HEK293 (cell line): ENCODE measurements at regions not wholly inside any gene's neighbourhood (a gene's known extent, or its start where the extent isn't known, plus 50 kb on each side); places are given as distances from the start of the nearest gene placed in this dataset.

ENCODE experiments used
- CTCF ChIA-PET: fragments of 350-600 bp; formaldehyde crosslinking; extraction: SDS; loops from one replicate; lab custom pipeline; 2021; ENCODE audit warnings: antibody characterized with exemption; lab: Yijun Ruan, JAX
- POLR2A ChIA-PET: fragments of 300-600 bp; formaldehyde crosslinking; extraction: SDS; loops from one replicate; lab custom pipeline; 2020; ENCODE audit warnings: antibody characterized with exemption, inconsistent platforms; lab: Yijun Ruan, JAX
- H3K27ac ChIP-seq: fragments of 200-500 bp; sonication (Bioruptor generic); 2 replicates; pipeline ENCODE4 v1.5.1; 2014; ENCODE audit warnings: low read depth, low read length, control low read depth, inconsistent platforms; ENCODE audit errors: extremely low read depth
- H3K36me3 ChIP-seq, 2 experiments: fragments of 200-500 bp in 1 of 2; sonication (Bioruptor generic) in 1 of 2; 1 replicate in 1 of 2; 2 replicates in 1 of 2; pipeline ENCODE4 v1.5.1; 2014 to 2017; ENCODE audit warnings: inconsistent platforms in 2 of 2, low read length in 2 of 2; ENCODE audit not compliant: control insufficient read depth in 2 of 2, insufficient read depth in 1 of 2
- H3K4me1 ChIP-seq: fragments of 200-500 bp; sonication (Bioruptor generic); 2 replicates; pipeline ENCODE4 v1.5.1; 2014; ENCODE audit warnings: mild to moderate bottlenecking, low read length, inconsistent platforms; ENCODE audit not compliant: control insufficient read depth, insufficient read depth
- H3K4me3 ChIP-seq: 2 replicates; pipeline ENCODE4 v1.5.1; 2011; ENCODE audit warnings: low read depth, mild to moderate bottlenecking, control low read depth, low read length, moderate library complexity
- H3K9me3 ChIP-seq: fragments of 200-500 bp; sonication (Bioruptor generic); 2 replicates; pipeline ENCODE4 v1.5.1; 2014; ENCODE audit warnings: low read depth, low read length, inconsistent platforms; ENCODE audit not compliant: control insufficient read depth, insufficient read depth
- FEZF1 ChIP-seq: fragments of 450-650 bp; formaldehyde crosslinking; IDR thresholded peaks from 2 replicates; pipeline ENCODE4 v1.5.1; 2016; ENCODE audit warnings: missing biosample characterization, missing genetic modification characterization
- HOXD13 ChIP-seq: sonication (generic); formaldehyde crosslinking; IDR thresholded peaks from 2 replicates; pipeline ENCODE4 v1.8.0; 2022; ENCODE audit warnings: missing genetic modification reagents, borderline replicate concordance
- PRDM1 ChIP-seq: fragments of 450-650 bp; formaldehyde crosslinking; IDR thresholded peaks from 2 replicates; pipeline ENCODE4; 2016; ENCODE audit warnings: missing biosample characterization, missing genetic modification characterization
- ZBTB20 ChIP-seq: fragments of 450-650 bp; formaldehyde crosslinking; IDR thresholded peaks from 2 replicates; pipeline ENCODE4 v1.5.1; 2016; ENCODE audit warnings: missing biosample characterization, missing genetic modification characterization
- ZNF138 ChIP-seq: fragments of 450-650 bp; formaldehyde crosslinking; IDR thresholded peaks from 2 replicates; pipeline ENCODE4 v1.5.1; 2016; ENCODE audit warnings: missing biosample characterization, missing genetic modification characterization, borderline replicate concordance
- ZNF155 ChIP-seq: fragments of 450-650 bp; formaldehyde crosslinking; IDR thresholded peaks from 2 replicates; pipeline ENCODE4 v1.5.1; 2016; ENCODE audit warnings: missing biosample characterization, missing genetic modification characterization
- ZNF175 ChIP-seq: fragments of 450-650 bp; formaldehyde crosslinking; IDR thresholded peaks from 2 replicates; pipeline ENCODE4 v1.5.1; 2016; ENCODE audit warnings: missing biosample characterization, missing genetic modification characterization
- ZNF274 ChIP-seq, 2 experiments: fragments of 200-500 bp in 1 of 2; fragments of 450-650 bp in 1 of 2; sonication (Bioruptor generic) in 1 of 2; formaldehyde crosslinking in 1 of 2; IDR thresholded peaks; 2 replicates each; pipeline versions ENCODE4 v1.5.1 to v1.6.1; 2014 to 2016; ENCODE audit warnings: borderline replicate concordance in 1 of 2, inconsistent platforms in 1 of 2, low read length in 1 of 2, missing biosample characterization in 1 of 2, missing genetic modification characterization in 1 of 2
- ZNF335 ChIP-seq: fragments of 450-650 bp; formaldehyde crosslinking; conservative IDR thresholded peaks from 2 replicates; pipeline ENCODE4 v1.5.1; 2016; ENCODE audit warnings: missing biosample characterization, missing genetic modification characterization
- ZNF560 ChIP-seq: fragments of 450-650 bp; formaldehyde crosslinking; IDR thresholded peaks from 2 replicates; pipeline ENCODE4 v1.5.1; 2017; ENCODE audit warnings: missing biosample characterization, missing genetic modification characterization, borderline replicate concordance
- ZNF623 ChIP-seq: fragments of 450-650 bp; formaldehyde crosslinking; IDR thresholded peaks from 2 replicates; pipeline ENCODE4 v1.5.1; 2016; ENCODE audit warnings: missing biosample characterization, missing genetic modification characterization
- ZNF677 ChIP-seq: fragments of 450-650 bp; IDR thresholded peaks from 2 replicates; pipeline ENCODE4 v1.5.0; 2018; ENCODE audit warnings: missing biosample characterization, mild to moderate bottlenecking, missing genetic modification characterization, moderate library complexity
- TF ChIP-seq, protein P1 (sequence below): fragments of 450-650 bp; formaldehyde crosslinking; IDR thresholded peaks from 2 replicates; pipeline ENCODE4 v1.5.0; 2017; ENCODE audit warnings: missing biosample characterization, missing genetic modification characterization, borderline replicate concordance
- TF ChIP-seq, protein P2 (sequence below): fragments of 450-650 bp; formaldehyde crosslinking; IDR thresholded peaks from 2 replicates; pipeline ENCODE4 v1.5.1; 2016; ENCODE audit warnings: missing biosample characterization, missing genetic modification characterization
- TF ChIP-seq, protein P3 (sequence below): fragments of 450-650 bp; formaldehyde crosslinking; optimal IDR thresholded peaks from 2 replicates; pipeline ENCODE3; 2016; ENCODE audit warnings: missing biosample characterization, mild to moderate bottlenecking, missing genetic modification characterization
- TF ChIP-seq, protein P4 (sequence below): fragments of 450-650 bp; formaldehyde crosslinking; IDR thresholded peaks from 2 replicates; pipeline ENCODE4 v1.5.1; 2016; ENCODE audit warnings: missing biosample characterization, missing genetic modification characterization
- TF ChIP-seq, protein P5 (sequence below): fragments of 450-650 bp; formaldehyde crosslinking; IDR thresholded peaks from 2 replicates; pipeline ENCODE4 v1.5.1; 2016; ENCODE audit warnings: missing biosample characterization, missing genetic modification characterization
- TF ChIP-seq, protein P6 (sequence below): fragments of 450-650 bp; formaldehyde crosslinking; IDR thresholded peaks from 2 replicates; pipeline ENCODE4 v1.5.1; 2016; ENCODE audit warnings: missing biosample characterization, missing genetic modification characterization

DNA sequence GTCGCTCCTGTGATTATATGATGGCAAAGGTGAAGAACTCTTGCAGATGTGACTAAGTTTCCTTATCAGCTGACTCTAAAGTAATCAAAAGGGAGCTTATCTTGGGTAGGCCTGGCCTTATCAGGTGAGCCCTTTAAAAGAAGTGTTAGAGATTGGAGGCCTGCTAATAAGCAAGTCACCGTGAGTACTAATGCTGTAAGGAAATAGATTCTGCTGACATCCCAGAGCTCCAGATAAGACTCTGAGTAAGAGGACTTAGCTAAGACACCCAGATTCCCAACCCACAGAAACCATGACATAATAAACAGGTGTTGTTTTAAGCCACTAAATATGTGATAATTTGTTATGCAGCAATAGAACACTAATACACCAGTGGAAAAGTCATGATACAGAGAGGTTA is 99.9 kb upstream of the FAM20A start:
- Histone ChIP-seq H3K4me3 (no peak overlapping the region), H3K4me1 (no peaks in the 10 kb centered on the region; the same call in 1 of the 2 replicates), H3K27ac (no peak overlapping the region), H3K36me3 (no peaks in the 10 kb centered on the region), H3K9me3 (no peaks in the 10 kb centered on the region)
- no peak for TF ChIP-seq ZNF623
- no peak for TF ChIP-seq ZNF560 (tag by site-specific recombination)
- TF ChIP-seq, protein P1, sequence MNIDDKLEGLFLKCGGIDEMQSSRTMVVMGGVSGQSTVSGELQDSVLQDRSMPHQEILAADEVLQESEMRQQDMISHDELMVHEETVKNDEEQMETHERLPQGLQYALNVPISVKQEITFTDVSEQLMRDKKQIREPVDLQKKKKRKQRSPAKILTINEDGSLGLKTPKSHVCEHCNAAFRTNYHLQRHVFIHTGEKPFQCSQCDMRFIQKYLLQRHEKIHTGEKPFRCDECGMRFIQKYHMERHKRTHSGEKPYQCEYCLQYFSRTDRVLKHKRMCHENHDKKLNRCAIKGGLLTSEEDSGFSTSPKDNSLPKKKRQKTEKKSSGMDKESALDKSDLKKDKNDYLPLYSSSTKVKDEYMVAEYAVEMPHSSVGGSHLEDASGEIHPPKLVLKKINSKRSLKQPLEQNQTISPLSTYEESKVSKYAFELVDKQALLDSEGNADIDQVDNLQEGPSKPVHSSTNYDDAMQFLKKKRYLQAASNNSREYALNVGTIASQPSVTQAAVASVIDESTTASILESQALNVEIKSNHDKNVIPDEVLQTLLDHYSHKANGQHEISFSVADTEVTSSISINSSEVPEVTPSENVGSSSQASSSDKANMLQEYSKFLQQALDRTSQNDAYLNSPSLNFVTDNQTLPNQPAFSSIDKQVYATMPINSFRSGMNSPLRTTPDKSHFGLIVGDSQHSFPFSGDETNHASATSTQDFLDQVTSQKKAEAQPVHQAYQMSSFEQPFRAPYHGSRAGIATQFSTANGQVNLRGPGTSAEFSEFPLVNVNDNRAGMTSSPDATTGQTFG = no peak
- TF ChIP-seq, protein P2, sequence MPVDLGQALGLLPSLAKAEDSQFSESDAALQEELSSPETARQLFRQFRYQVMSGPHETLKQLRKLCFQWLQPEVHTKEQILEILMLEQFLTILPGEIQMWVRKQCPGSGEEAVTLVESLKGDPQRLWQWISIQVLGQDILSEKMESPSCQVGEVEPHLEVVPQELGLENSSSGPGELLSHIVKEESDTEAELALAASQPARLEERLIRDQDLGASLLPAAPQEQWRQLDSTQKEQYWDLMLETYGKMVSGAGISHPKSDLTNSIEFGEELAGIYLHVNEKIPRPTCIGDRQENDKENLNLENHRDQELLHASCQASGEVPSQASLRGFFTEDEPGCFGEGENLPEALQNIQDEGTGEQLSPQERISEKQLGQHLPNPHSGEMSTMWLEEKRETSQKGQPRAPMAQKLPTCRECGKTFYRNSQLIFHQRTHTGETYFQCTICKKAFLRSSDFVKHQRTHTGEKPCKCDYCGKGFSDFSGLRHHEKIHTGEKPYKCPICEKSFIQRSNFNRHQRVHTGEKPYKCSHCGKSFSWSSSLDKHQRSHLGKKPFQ (tag by site-specific recombination) = no peak
- TF ChIP-seq ZNF335 = no peak
- no peak for TF ChIP-seq ZNF175
- TF ChIP-seq, protein P3, sequence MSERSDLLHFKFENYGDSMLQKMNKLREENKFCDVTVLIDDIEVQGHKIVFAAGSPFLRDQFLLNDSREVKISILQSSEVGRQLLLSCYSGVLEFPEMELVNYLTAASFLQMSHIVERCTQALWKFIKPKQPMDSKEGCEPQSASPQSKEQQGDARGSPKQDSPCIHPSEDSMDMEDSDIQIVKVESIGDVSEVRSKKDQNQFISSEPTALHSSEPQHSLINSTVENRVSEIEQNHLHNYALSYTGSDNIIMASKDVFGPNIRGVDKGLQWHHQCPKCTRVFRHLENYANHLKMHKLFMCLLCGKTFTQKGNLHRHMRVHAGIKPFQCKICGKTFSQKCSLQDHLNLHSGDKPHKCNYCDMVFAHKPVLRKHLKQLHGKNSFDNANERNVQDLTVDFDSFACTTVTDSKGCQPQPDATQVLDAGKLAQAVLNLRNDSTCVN = no peak
- TF ChIP-seq ZNF138 (tag by site-specific recombination) = no peak
- TF ChIP-seq HOXD13 = no peak
- TF ChIP-seq ZNF274 (IDR thresholded peaks at IDR 0.05; ENCODE audit: low read length) = no peak
- TF ChIP-seq ZNF274 (tag by site-specific recombination; IDR thresholded peaks at IDR 0.05; ENCODE audit: borderline replicate concordance) = no peak
- no peak for TF ChIP-seq ZNF155 (tag by site-specific recombination)
- TF ChIP-seq, protein P4, sequence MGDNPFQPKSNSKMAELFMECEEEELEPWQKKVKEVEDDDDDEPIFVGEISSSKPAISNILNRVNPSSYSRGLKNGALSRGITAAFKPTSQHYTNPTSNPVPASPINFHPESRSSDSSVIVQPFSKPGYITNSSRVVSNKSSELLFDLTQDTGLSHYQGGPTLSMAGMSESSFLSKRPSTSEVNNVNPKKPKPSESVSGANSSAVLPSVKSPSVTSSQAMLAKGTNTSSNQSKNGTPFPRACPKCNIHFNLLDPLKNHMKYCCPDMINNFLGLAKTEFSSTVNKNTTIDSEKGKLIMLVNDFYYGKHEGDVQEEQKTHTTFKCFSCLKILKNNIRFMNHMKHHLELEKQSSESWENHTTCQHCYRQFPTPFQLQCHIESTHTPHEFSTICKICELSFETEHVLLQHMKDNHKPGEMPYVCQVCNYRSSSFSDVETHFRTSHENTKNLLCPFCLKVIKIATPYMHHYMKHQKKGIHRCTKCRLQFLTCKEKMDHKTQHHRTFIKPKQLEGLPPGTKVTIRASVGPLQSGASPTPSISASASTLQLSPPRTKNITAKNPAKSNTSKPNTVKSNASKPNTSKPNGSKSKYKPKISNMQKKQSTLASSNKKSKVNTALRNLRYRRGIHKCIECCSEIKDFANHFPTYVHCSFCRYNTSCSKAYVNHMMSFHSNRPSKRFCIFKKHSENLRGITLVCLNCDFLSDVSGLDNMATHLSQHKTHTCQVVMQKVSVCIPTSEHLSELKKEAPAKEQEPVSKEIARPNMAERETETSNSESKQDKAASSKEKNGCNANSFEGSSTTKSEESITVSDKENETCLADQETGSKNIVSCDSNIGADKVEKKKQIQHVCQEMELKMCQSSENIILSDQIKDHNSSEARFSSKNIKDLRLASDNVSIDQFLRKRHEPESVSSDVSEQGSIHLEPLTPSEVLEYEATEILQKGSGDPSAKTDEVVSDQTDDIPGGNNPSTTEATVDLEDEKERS (tag by site-specific recombination) = no peak
- no peak for TF ChIP-seq ZNF677 (tag by site-specific recombination)
- TF ChIP-seq ZBTB20 = no peak
- TF ChIP-seq, protein P5, sequence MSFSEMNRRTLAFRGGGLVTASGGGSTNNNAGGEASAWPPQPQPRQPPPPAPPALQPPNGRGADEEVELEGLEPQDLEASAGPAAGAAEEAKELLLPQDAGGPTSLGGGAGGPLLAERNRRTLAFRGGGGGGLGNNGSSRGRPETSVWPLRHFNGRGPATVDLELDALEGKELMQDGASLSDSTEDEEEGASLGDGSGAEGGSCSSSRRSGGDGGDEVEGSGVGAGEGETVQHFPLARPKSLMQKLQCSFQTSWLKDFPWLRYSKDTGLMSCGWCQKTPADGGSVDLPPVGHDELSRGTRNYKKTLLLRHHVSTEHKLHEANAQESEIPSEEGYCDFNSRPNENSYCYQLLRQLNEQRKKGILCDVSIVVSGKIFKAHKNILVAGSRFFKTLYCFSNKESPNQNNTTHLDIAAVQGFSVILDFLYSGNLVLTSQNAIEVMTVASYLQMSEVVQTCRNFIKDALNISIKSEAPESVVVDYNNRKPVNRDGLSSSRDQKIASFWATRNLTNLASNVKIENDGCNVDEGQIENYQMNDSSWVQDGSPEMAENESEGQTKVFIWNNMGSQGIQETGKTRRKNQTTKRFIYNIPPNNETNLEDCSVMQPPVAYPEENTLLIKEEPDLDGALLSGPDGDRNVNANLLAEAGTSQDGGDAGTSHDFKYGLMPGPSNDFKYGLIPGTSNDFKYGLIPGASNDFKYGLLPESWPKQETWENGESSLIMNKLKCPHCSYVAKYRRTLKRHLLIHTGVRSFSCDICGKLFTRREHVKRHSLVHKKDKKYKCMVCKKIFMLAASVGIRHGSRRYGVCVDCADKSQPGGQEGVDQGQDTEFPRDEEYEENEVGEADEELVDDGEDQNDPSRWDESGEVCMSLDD (tag by site-specific recombination) = no peak
- no peak for TF ChIP-seq PRDM1 (tag by site-specific recombination)
- TF ChIP-seq, protein P6, sequence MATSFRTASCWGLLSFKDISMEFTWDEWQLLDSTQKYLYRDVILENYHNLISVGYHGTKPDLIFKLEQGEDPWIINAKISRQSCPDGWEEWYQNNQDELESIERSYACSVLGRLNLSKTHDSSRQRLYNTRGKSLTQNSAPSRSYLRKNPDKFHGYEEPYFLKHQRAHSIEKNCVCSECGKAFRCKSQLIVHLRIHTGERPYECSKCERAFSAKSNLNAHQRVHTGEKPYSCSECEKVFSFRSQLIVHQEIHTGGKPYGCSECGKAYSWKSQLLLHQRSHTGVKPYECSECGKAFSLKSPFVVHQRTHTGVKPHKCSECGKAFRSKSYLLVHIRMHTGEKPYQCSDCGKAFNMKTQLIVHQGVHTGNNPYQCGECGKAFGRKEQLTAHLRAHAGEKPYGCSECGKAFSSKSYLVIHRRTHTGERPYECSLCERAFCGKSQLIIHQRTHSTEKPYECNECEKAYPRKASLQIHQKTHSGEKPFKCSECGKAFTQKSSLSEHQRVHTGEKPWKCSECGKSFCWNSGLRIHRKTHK (tag by site-specific recombination) = no peak
- no peak for TF ChIP-seq FEZF1 (tag by site-specific recombination)
- ChIA-PET CTCF (no interaction called here), POLR2A (no interaction called here)
